GM21825 (cell line): ENCODE measurements at regions not wholly inside any gene's neighbourhood (a gene's known extent, or its start where the extent isn't known, plus 50 kb on each side); places are given as distances from the start of the nearest gene placed in this dataset.
"Not testable (repeated sequence)": the region's sequence is repeated elsewhere in the genome, so short reads cannot be mapped to it uniquely, and the experiment has no call there.

Experiments used
- ATAC-seq: cut with Tn5 transposase; IDR thresholded peaks from one replicate; pipeline ENCODE4 v1.9.1; 2021; ENCODE audit warnings: mild to moderate bottlenecking, moderate library complexity; ENCODE audit not compliant: unreplicated experiment

DNA sequence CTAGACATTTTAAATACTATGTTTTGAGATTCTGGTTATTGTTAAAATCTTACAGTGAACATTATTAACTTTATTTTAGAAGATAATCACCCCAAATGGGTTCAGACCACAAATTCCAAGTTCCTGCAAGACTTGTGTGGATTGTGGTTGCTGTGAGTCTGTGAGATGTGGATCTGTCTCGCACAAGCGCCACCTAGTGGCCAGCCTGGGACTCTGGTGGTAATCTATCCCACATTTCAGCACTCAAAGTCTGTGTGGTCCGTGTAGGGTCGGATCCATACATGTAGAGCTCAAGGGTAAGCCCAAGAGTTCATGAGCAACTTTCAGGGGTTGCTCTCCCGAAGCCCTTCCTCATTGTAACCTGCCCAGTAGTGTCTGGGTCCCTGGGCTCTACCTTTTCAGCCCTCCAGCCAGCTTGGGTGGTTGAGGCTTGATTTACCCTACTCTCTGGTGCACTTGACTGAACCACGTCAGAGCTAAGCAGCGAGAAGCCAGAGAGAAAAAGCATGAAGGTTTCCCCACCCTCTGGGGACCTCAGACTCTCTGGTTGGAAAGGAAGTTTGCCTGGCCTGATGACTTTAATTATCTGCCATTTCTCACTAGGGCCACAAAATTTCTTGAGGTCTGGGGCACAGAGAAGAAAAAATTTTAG lies 129.2 kb downstream of the ARHGAP11B start:
- ATAC-seq, result not testable (repeated sequence)

DNA sequence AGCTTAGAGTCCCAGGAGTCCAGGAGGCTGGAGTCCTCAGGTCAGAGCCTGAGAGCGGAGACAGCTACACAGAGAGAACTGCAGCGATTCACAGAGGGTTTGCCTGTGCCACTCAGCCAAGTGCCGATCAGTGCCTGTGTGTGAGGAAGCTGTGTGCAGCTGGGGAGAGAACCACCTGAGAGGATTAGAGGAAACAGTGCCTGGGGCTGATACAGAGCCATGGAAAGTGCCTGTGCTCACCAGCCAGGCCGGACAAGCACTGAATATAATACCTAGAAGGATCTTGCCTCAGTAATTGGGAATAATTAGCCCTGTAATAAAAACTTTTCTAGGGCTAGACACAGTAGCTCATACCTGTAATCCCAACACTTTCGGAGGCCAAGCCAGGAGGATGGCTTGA lies 134.7 kb downstream of the ARHGAP11B start:
- ATAC-seq, result not testable (repeated sequence)

DNA sequence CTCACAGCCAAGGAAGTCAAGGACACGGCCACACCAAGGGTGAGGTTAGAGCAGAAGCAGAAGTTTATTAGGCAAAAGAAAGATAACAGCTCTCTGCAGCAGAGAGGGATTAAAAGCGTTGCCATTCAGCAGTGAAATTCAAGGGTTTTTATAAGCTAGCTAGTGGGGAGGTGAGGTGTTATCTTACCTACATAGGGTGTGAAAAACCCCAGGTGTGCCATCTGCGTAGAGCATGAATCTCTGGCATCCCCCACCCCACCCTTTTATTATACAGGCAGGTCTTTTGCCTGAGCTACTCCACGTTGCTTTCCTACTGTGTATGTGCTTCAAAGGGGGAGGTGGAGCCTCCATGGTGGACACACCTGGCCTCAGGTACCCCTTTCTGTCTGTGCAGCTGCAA lies 135.4 kb downstream of the ARHGAP11B start:
- not testable (repeated sequence) for ATAC-seq

GRCh38 chr15:30769390-30770124 lies 134.2 kb upstream of the FAN1 start:
- not testable (repeated sequence) for ATAC-seq

DNA sequence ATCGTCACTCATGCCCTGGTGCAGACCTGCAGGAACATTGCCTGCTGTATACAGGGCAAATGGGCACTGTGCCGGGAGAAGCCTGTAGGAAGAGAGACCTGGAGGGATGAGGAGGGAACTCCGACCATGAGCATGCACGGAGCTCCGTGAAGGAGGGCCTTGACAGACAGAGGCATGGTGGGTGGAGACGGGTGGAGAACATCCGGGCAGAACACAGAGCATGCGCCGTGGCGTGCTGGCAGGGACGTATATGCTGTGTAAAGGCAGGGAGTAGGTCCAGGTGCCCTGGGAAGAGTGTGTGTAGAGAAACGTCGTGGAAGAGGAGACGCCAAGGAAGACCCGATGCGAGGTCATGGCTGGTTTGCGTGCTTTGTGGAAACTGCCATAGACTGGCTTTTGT lies 133.0 kb upstream of the FAN1 start:
- ATAC-seq, result no peak

- no peak for ATAC-seq
Measured at GRCh38 chr15:30783019-30783418, 120.7 kb upstream of the FAN1 start.

DNA sequence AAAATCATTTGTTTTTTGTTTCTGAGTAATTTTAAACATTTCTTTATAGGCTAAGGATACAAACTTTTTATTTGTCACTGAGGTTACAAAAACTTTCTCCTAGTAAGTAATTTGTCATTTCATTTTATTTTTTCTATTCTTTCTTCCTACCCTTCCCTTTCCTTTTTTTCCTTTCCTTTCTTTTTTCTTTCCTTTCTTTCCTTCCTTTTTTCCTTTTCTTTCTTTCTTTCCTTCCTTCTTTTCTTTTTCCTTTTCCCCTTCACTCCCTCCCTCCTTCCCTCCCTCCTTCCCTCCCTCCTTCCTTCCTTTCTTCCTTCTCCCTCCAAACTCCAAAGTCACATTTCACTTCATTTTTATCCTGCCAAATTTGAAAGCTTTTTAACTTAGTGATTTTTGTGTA lies 115.1 kb upstream of the FAN1 start:
- no peak for ATAC-seq

GRCh38 chr15:30791239-30792175 lies 112.2 kb upstream of the FAN1 start:
- ATAC-seq, result no peak

DNA sequence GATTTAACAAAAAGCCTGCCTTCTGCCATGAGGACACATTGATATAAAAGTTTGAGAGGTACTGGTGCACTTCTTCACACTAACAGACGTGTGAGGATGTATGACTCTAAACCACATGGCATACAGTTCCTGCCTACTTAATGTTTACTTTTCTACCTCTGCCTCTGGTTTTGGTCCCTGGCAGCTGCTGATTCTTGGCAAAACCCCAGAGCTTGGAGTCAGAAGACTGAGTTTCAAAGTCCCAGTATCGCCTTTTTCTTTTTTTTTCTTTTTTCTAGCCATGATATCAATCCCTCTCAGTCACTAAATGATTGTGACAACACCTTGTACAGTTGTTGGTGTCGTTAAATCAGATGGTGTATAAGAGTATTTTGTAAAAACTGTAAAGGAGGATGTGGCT lies 110.9 kb upstream of the FAN1 start:
- ATAC-seq, result not testable (repeated sequence)

DNA sequence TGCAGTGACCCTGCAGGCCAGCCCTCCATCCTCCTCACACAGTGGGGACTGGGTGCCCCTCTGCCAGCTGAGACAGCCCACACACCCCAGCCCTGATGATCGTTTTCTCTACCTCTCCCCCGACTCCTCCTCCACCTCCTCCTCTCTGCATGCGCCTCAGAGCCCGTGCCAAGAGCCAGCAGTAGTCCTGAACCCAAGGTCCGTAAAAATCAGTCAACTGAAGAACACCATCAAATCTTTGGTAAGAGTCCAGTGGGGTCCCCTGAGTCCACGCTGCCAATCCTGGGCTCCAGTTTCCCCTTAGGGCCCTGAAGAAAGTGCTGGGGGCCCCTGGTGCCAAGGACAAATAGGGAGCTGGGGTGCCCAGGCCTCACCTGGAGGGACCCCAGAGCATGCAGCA lies 109.3 kb upstream of the FAN1 start:
- no peak for ATAC-seq

DNA sequence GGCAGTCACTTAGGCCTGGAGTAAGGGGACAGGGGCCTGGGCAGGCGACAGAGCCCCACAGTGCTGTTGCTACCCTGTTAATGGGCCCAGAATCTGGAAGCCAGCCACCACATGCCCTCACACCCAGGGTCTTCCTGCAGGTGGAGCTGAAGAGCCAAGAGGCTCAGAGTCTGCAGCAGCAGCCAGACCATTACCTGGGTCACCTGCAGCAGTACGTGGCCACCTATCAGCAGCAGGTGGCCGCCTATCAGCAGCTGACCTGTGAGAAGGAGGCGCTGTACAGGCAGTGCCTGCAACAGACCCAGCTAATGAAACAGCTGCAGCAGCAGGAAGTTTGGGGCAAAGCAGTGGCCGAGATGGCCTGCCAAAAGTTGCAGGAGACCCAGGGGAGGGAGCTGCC lies 104.2 kb upstream of the FAN1 start:
- ATAC-seq, result not testable (repeated sequence)

DNA sequence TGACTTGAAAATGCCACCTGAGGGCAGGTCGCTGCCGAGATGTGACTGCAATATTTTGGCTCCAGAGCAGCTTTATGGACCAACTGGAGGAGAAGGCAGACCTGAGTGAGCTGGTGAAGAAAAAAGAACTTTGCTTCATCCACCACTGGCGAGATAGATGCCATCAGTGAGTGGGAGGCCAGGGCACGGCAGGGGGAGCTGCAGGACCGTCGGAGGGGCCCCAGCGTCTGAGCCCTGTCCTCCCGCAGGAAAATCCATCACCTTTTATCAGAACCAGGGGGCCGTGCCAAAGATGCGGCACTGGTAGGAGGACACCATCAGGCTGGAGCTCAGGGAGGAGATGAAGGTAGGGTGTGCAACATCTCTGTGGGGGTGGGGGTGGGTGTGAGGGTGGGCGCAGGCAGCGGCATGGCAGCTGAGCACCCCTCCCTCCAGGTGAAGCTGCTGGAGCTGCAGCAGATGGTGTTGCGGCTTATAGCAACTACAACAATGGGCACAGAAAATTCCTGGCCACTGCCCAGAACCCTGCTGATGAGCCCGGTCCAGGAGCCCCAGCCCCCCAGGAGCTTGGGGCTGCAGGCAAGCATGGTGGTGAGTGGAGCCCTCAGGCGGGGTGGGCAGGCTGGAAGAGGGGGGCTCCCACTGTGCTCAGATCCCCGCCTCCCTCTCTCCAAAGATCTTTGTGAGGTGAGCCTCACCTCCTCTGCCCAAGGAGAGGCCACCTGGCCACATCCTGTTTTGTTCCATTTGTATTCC lies 102.4 kb upstream of the FAN1 start:
- ATAC-seq, result not testable (repeated sequence)

GRCh38 chr15:30802001-30802400 lies 101.7 kb upstream of the FAN1 start:
- ATAC-seq, result not testable (repeated sequence)

- ATAC-seq, result not testable (repeated sequence)
Measured at GRCh38 chr15:30803703-30804102, 100.0 kb upstream of the FAN1 start.

GRCh38 chr15:30816430-30816829 lies 87.3 kb upstream of the FAN1 start:
- ATAC-seq, result no peak

DNA sequence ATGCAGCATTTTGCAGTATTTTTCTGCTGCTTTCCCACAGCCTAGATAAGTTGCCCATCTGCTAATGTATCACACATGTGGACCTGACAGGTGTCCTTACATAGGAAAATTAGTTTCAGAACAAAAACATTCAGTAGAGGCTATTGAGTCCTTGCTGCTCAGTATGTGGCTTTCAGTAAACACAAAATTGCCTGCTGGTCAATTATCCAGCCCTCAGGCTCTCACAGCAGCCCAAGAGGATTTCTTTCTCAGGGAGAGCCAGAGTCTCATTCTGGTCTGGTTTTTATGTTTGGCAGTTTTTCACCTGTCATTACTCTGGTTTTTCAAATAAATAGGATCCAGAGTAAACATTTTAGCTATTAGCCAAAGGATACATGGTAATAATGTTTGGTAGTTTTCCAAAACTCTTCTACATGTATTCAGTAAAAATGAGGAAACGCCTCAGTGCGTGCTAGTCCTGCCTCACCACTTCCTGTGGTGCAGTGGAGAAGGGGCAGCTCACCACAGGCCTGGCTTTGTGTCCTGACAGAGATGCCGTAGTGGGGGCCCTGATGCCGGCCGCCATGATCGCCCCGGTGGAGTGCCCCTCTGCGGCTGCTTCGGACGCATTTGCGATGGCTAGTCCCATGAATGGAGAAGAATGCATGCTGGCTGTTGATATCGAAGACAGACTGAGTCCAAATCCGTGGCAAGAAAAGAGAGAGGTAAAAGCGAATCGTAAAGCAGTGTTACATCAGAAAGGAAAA lies 80.5 kb upstream of the FAN1 start:
- peak; percentile 85 for ATAC-seq

- no peak for ATAC-seq
Measured at GRCh38 chr15:30824518-30825195, 79.1 kb upstream of the FAN1 start.

GRCh38 chr15:30827625-30828303 lies 76.0 kb upstream of the FAN1 start:
- ATAC-seq, result no peak

DNA sequence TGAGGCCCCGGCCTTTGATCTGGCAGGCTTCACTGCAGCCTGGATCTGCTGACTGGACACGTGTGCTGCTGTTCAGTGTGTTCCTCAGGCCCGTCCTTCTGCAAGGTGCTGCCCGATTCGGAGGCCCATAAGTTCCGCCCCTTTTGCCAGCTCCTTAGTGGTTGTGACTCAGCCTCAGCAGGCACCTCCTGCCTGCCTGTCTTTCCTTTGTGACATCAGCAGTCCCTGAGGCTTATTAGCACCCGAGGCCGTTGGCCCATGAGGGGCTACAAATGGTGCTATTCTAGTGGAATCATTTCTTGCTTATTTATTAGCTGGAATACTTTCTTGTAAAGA lies 75.4 kb upstream of the FAN1 start:
- ATAC-seq, result not testable (repeated sequence)
